Colonic mucosa (tissue), 4 donors: ENCODE measurements at regions not wholly inside any gene's neighbourhood (a gene's known extent, or its start where the extent isn't known, plus 50 kb on each side); places are given as distances from the start of the nearest gene placed in this dataset.

Experiments
- DNase-seq: peaks from one replicate; pipeline ENCODE4 v3.0.0-alpha.2; 2020
- H3K27ac ChIP-seq: fragments of 200-600 bp; one replicate; pipeline ENCODE4 v1.8.0; 2021
- H3K27me3 ChIP-seq: fragments of 200-600 bp; one replicate; pipeline ENCODE4 v1.8.0; 2021
- H3K36me3 ChIP-seq: fragments of 200-600 bp; one replicate; pipeline ENCODE4 v1.8.0; 2021
- H3K4me1 ChIP-seq: fragments of 200-600 bp; one replicate; pipeline ENCODE4 v1.8.0; 2021; ENCODE audit warnings: mild to moderate bottlenecking
- H3K4me3 ChIP-seq: fragments of 200-600 bp; one replicate; pipeline ENCODE4 v1.8.0; 2021
- H3K9ac ChIP-seq, 2 donors: one replicate each; pipeline ENCODE4 v1.7.0; 2013; ENCODE audit warnings: control low read depth in 2 of 2, low read depth in 2 of 2, low read length in 2 of 2
- H3K9me3 ChIP-seq: fragments of 200-600 bp; one replicate; pipeline ENCODE4 v1.8.0; 2021
- CTCF ChIP-seq: fragments of 200-600 bp; IDR thresholded peaks from one replicate; pipeline ENCODE4 v1.8.0; 2022; ENCODE audit warnings: antibody characterized with exemption, mild to moderate bottlenecking
- intact Hi-C: fragments of 100-400 bp; cut with DNase I; formaldehyde crosslinking; loops from one replicate; pipeline ENCODE4 v1.14.1; 2022
- donor health status: healthy.
- donor health status: DM: no; HTN: no; CAD: no.
- donor health status: DM: no; HTN: no; CAD: no.

GRCh38 chr3:152638214-152638613 is 196.7 kb upstream of the P2RY1 start:
- TF ChIP-seq CTCF: no peak
- intact Hi-C loops: no loop called here
- Histone ChIP-seq H3K4me3 (no peak overlapping the region), H3K4me1 (no peaks in the 10 kb centered on the region), H3K9ac (no peak overlapping the region), H3K36me3 (no peaks in the 10 kb centered on the region), H3K27me3 (no peaks in the 10 kb centered on the region), H3K27ac (no peak overlapping the region), H3K9me3 (no peaks in the 10 kb centered on the region)
- no peak for DNase-seq

- H3K27ac ChIP-seq: no peak overlapping the region
- no peak overlapping the region for H3K4me3 ChIP-seq
Observed at GRCh38 chr3:152638707-152639450, 196.1 kb upstream of the P2RY1 start.

GRCh38 chr3:152641198-152641597 is 193.7 kb upstream of the P2RY1 start:
- H3K4me3 ChIP-seq: no peak overlapping the region
- DNase-seq: no peak
- no peaks in the 10 kb centered on the region for H3K27me3 ChIP-seq
- no peaks in the 10 kb centered on the region for H3K4me1 ChIP-seq
- no peak overlapping the region for H3K27ac ChIP-seq
- no peak overlapping the region for H3K9ac ChIP-seq
- intact Hi-C loops: no loop called here
- no peaks in the 10 kb centered on the region for H3K9me3 ChIP-seq
- no peaks in the 10 kb centered on the region for H3K36me3 ChIP-seq
- TF ChIP-seq CTCF: no peak

More at GRCh38 chr3:152638707-152639450, 196.1 kb upstream of the P2RY1 start:
- Histone ChIP-seq H3K9ac (no peak overlapping the region), H3K36me3 (no peaks in the 10 kb centered on the region), H3K9me3 (no peaks in the 10 kb centered on the region), H3K4me1 (no peaks in the 10 kb centered on the region), H3K27me3 (no peaks in the 10 kb centered on the region)
- no peak for DNase-seq
- no peak for TF ChIP-seq CTCF
- intact Hi-C loops: no loop called here

GRCh38 chr3:152642658-152643057 is 192.3 kb upstream of the P2RY1 start:
- TF ChIP-seq CTCF: no peak
- Histone ChIP-seq H3K36me3 (no peaks in the 10 kb centered on the region), H3K27ac (no peak overlapping the region), H3K9me3 (no peaks in the 10 kb centered on the region), H3K4me3 (no peak overlapping the region), H3K4me1 (no peaks in the 10 kb centered on the region), H3K27me3 (no peaks in the 10 kb centered on the region), H3K9ac (no peak overlapping the region)
- intact Hi-C loops: no loop called here
- no peak for DNase-seq

GRCh38 chr3:152644478-152644877 is 190.5 kb upstream of the P2RY1 start:
- TF ChIP-seq CTCF: no peak

More at GRCh38 chr3:152644478-152644877, 190.5 kb upstream of the P2RY1 start:
- Histone ChIP-seq H3K9me3 (no peaks in the 10 kb centered on the region), H3K4me3 (no peak overlapping the region), H3K9ac (no peak overlapping the region), H3K4me1 (no peaks in the 10 kb centered on the region), H3K27ac (no peak overlapping the region), H3K36me3 (no peaks in the 10 kb centered on the region), H3K27me3 (no peaks in the 10 kb centered on the region)
- no peak for DNase-seq
- intact Hi-C loops: no loop called here
